Mesenchymal stem cell (in vitro differentiated cells and primary cell): ENCODE measurements at regions not wholly inside any gene's neighbourhood (a gene's known extent, or its start where the extent isn't known, plus 50 kb on each side); places are given as distances from the start of the nearest gene placed in this dataset.

Experiments used
- DNase-seq: peaks from one replicate; pipeline ENCODE4 v3.0.0-alpha.2; 2013
- H2AFZ ChIP-seq: one replicate; pipeline ENCODE4 v1.6.1; 2013; ENCODE audit warnings: low read depth, mild to moderate bottlenecking, control low read depth, inconsistent platforms, low read length, moderate library complexity
- H2AK5ac ChIP-seq: 2 replicates; pipeline ENCODE4 v1.6.1; 2013; ENCODE audit warnings: low read length, moderate library complexity, mild to moderate bottlenecking, inconsistent platforms; ENCODE audit not compliant: severe bottlenecking
- H2BK120ac ChIP-seq: one replicate; pipeline ENCODE4 v1.6.1; 2013; ENCODE audit warnings: low read depth, mild to moderate bottlenecking, inconsistent platforms, low read length, moderate library complexity
- H2BK12ac ChIP-seq, 2 experiments: one replicate each; pipeline ENCODE4 v1.6.1; 2013; ENCODE audit warnings: inconsistent platforms in 2 of 2, low read length in 2 of 2, mild to moderate bottlenecking in 2 of 2, moderate library complexity in 2 of 2, control low read depth in 1 of 2
- H2BK15ac ChIP-seq: one replicate; pipeline ENCODE4 v1.6.1; 2013; ENCODE audit warnings: mild to moderate bottlenecking, low read depth, inconsistent platforms; ENCODE audit not compliant: poor library complexity, severe bottlenecking
- H2BK5ac ChIP-seq: 2 replicates; pipeline ENCODE4 v1.6.1; 2013; ENCODE audit warnings: low read depth, mild to moderate bottlenecking, low read length, control low read depth, inconsistent platforms; ENCODE audit not compliant: poor library complexity, severe bottlenecking
- H3K14ac ChIP-seq, 2 experiments: one replicate each; pipeline ENCODE4 v1.6.1; 2013; ENCODE audit warnings: inconsistent platforms in 2 of 2, low read length in 2 of 2, control low read depth in 1 of 2, mild to moderate bottlenecking in 1 of 2, moderate library complexity in 1 of 2
- H3K18ac ChIP-seq, 2 experiments: one replicate each; pipeline ENCODE4 v1.6.1; 2013; ENCODE audit warnings: inconsistent platforms in 2 of 2, low read length in 2 of 2, control low read depth in 1 of 2, low read depth in 1 of 2, mild to moderate bottlenecking in 1 of 2
- H3K23ac ChIP-seq, 2 experiments: one replicate each; pipeline ENCODE4 v1.6.1; 2013; ENCODE audit warnings: inconsistent platforms in 2 of 2, low read length in 2 of 2, mild to moderate bottlenecking in 2 of 2, moderate library complexity in 2 of 2, control low read depth in 1 of 2
- H3K27ac ChIP-seq: 2 replicates; pipeline ENCODE4 v1.5.1; 2013; ENCODE audit warnings: mild to moderate bottlenecking, moderate library complexity, low read length, control low read depth, inconsistent platforms; ENCODE audit not compliant: poor library complexity, severe bottlenecking
- H3K27me3 ChIP-seq, 2 experiments: 2 replicates each; pipeline versions ENCODE4 v1.6.1 to v1.7.0; 2013; ENCODE audit warnings: low read length in 2 of 2, mild to moderate bottlenecking in 2 of 2, moderate library complexity in 2 of 2, control low read depth in 1 of 2, inconsistent platforms in 1 of 2; ENCODE audit not compliant: control insufficient read depth in 1 of 2, insufficient read depth in 1 of 2
- H3K36me3 ChIP-seq, 2 experiments: 2 replicates each; pipeline versions ENCODE4 v1.6.1 to v1.7.0; 2013; ENCODE audit warnings: low read length in 2 of 2, control low read depth in 1 of 2, inconsistent platforms in 1 of 2, low read depth in 1 of 2, mild to moderate bottlenecking in 1 of 2; ENCODE audit not compliant: insufficient read depth in 2 of 2, control insufficient read depth in 1 of 2
- H3K4ac ChIP-seq, 2 experiments: one replicate each; pipeline ENCODE4 v1.6.1; 2013; ENCODE audit warnings: inconsistent platforms in 2 of 2, low read length in 2 of 2, mild to moderate bottlenecking in 2 of 2, moderate library complexity in 2 of 2, control low read depth in 1 of 2, low read depth in 1 of 2
- H3K4me1 ChIP-seq: 2 replicates; pipeline ENCODE4 v1.6.1; 2013; ENCODE audit warnings: low read depth, low read length, control low read depth; ENCODE audit not compliant: control insufficient read depth, insufficient read depth
- H3K4me2 ChIP-seq: 2 replicates; pipeline ENCODE4 v1.6.1; 2013; ENCODE audit warnings: low read length, mild to moderate bottlenecking, inconsistent platforms; ENCODE audit not compliant: poor library complexity, severe bottlenecking
- H3K4me3 ChIP-seq, 2 experiments: 2 replicates each; pipeline versions ENCODE4 v1.5.1 to v1.7.0; 2013; ENCODE audit warnings: low read length in 2 of 2, mild to moderate bottlenecking in 2 of 2, control low read depth in 1 of 2, low read depth in 1 of 2; ENCODE audit not compliant: insufficient read depth in 1 of 2
- H3K79me1 ChIP-seq: replicated peaks from 2 replicates; pipeline ENCODE4 v1.6.1; 2013; ENCODE audit warnings: mild to moderate bottlenecking, control low read depth, low read length, inconsistent platforms; ENCODE audit not compliant: poor library complexity, severe bottlenecking
- H3K9ac ChIP-seq: 2 replicates; pipeline ENCODE4 v1.7.0; 2013; ENCODE audit warnings: mild to moderate bottlenecking, low read length, moderate library complexity
- H3K9me3 ChIP-seq: 2 replicates; pipeline ENCODE4 v1.7.0; 2013; ENCODE audit warnings: mild to moderate bottlenecking, low read length; ENCODE audit not compliant: control insufficient read depth
- H4K8ac ChIP-seq: one replicate; pipeline ENCODE4 v1.6.1; 2013; ENCODE audit warnings: inconsistent platforms, mild to moderate bottlenecking, low read length, moderate library complexity
- H4K91ac ChIP-seq: one replicate; pipeline ENCODE4 v1.6.1; 2013; ENCODE audit warnings: mild to moderate bottlenecking, low read length, inconsistent platforms
- WGBS: methylation state at CpG from one replicate; pipeline ENCODE4 v1.1.7; 2013; ENCODE audit warnings: mixed read lengths; 5-methylcytosine and 5-hydroxymethylcytosine counted together

- no peak overlapping the region for H3K4me2 ChIP-seq
- no peak overlapping the region for H2BK5ac ChIP-seq
- H3K79me1 ChIP-seq, result no peaks in the 10 kb centered on the region
- H4K91ac ChIP-seq, result no peak overlapping the region
- H2BK12ac ChIP-seq, result no peak overlapping the region
- H3K14ac ChIP-seq, result no peak overlapping the region
- H2AK5ac ChIP-seq, result no peak overlapping the region
- no peak overlapping the region for H3K9ac ChIP-seq
- H2BK15ac ChIP-seq, result no peak overlapping the region
- H3K4me3 ChIP-seq, result no peak overlapping the region
- no peaks in the 10 kb centered on the region for H3K27me3 ChIP-seq
- H2BK120ac ChIP-seq, result no peak overlapping the region
- no peak overlapping the region for H3K18ac ChIP-seq
- H3K4me1 ChIP-seq, result no peaks in the 10 kb centered on the region
- no peak overlapping the region for H2AFZ ChIP-seq
- H3K23ac ChIP-seq, result no peak overlapping the region
- no peaks in the 10 kb centered on the region for H3K9me3 ChIP-seq
- H4K8ac ChIP-seq, result no peak overlapping the region
- 53% methylated on average over 4 of the region's 4 CpGs for WGBS
- no peak for DNase-seq
- no peaks in the 10 kb centered on the region for H3K36me3 ChIP-seq
- no peak overlapping the region for H3K27ac ChIP-seq
- H3K4ac ChIP-seq, result no peak overlapping the region
Observed at GRCh38 chr6:40112350-40112749, 178.1 kb upstream of the MOCS1 start.

GRCh38 chr6:40108736-40109135, 174.5 kb upstream of the MOCS1 start:
- H4K91ac ChIP-seq, result no peak overlapping the region
- H3K18ac ChIP-seq, result no peak overlapping the region
- no peak overlapping the region for H3K23ac ChIP-seq
- no peak overlapping the region for H3K4ac ChIP-seq
- H3K14ac ChIP-seq, result no peak overlapping the region
- no peaks in the 10 kb centered on the region for H3K36me3 ChIP-seq
- H3K9me3 ChIP-seq, result peaks cover 9% of the 10 kb centered on the region
- no peaks in the 10 kb centered on the region for H3K79me1 ChIP-seq
- DNase-seq, result no peak
- H2AFZ ChIP-seq, result no peak overlapping the region
- no peaks in the 10 kb centered on the region for H3K27me3 ChIP-seq
- no peak overlapping the region for H2BK12ac ChIP-seq
- no peak overlapping the region for H3K4me2 ChIP-seq
- no peak overlapping the region for H2BK120ac ChIP-seq
- H2AK5ac ChIP-seq, result no peak overlapping the region
- H2BK15ac ChIP-seq, result no peak overlapping the region
- H4K8ac ChIP-seq, result no peak overlapping the region
- H3K27ac ChIP-seq, result no peak overlapping the region
- no peak overlapping the region for H3K4me3 ChIP-seq
- H3K4me1 ChIP-seq, result no peaks in the 10 kb centered on the region
- no peak overlapping the region for H3K9ac ChIP-seq
- no peak overlapping the region for H2BK5ac ChIP-seq

- peaks cover 9% of the 10 kb centered on the region for H3K9me3 ChIP-seq
- DNase-seq, result no peak
- no peak overlapping the region for H2AK5ac ChIP-seq
- no peak overlapping the region for H2BK15ac ChIP-seq
- H3K27ac ChIP-seq, result no peak overlapping the region
- H3K4ac ChIP-seq, result no peak overlapping the region
- H3K18ac ChIP-seq, result no peak overlapping the region
- H3K4me2 ChIP-seq, result no peak overlapping the region
- H3K79me1 ChIP-seq, result no peaks in the 10 kb centered on the region
- H2BK5ac ChIP-seq, result no peak overlapping the region
- no peaks in the 10 kb centered on the region for H3K4me1 ChIP-seq
- H2BK120ac ChIP-seq, result no peak overlapping the region
- WGBS, result 57% methylated on average over 2 of the region's 2 CpGs
- H3K23ac ChIP-seq, result no peak overlapping the region
- no peak overlapping the region for H2AFZ ChIP-seq
- no peak overlapping the region for H3K4me3 ChIP-seq
- no peak overlapping the region for H2BK12ac ChIP-seq
- H3K36me3 ChIP-seq, result no peaks in the 10 kb centered on the region
- H3K9ac ChIP-seq, result no peak overlapping the region
- no peak overlapping the region for H4K91ac ChIP-seq
- no peaks in the 10 kb centered on the region for H3K27me3 ChIP-seq
- H3K14ac ChIP-seq, result no peak overlapping the region
- H4K8ac ChIP-seq, result no peak overlapping the region
Observed at GRCh38 chr6:40106840-40107239, 172.6 kb upstream of the MOCS1 start.

- H3K27ac ChIP-seq, result no peak overlapping the region
- no peak overlapping the region for H3K9ac ChIP-seq
- no peaks in the 10 kb centered on the region for H3K4me1 ChIP-seq
- no peak overlapping the region for H3K4me2 ChIP-seq
- no peak overlapping the region for H3K4me3 ChIP-seq
- H3K27me3 ChIP-seq, result no peaks in the 10 kb centered on the region
- DNase-seq, result no peak
- H2BK120ac ChIP-seq, result no peak overlapping the region
- no peak overlapping the region for H3K4ac ChIP-seq
- no peak overlapping the region for H2AK5ac ChIP-seq
- H4K8ac ChIP-seq, result no peak overlapping the region
- no peak overlapping the region for H2BK12ac ChIP-seq
- no peak overlapping the region for H4K91ac ChIP-seq
- H3K9me3 ChIP-seq, result peaks cover 2% of the 10 kb centered on the region
- H3K79me1 ChIP-seq, result no peaks in the 10 kb centered on the region
- no peak overlapping the region for H3K18ac ChIP-seq
- H3K14ac ChIP-seq, result no peak overlapping the region
- H3K36me3 ChIP-seq, result no peaks in the 10 kb centered on the region
- WGBS, result 78% methylated on average over 3 of the region's 3 CpGs
- H2BK5ac ChIP-seq, result no peak overlapping the region
- H2BK15ac ChIP-seq, result no peak overlapping the region
- H2AFZ ChIP-seq, result no peak overlapping the region
- H3K23ac ChIP-seq, result no peak overlapping the region
Observed at GRCh38 chr6:40098774-40099173, 164.5 kb upstream of the MOCS1 start.
